Activated CD4-positive, alpha-beta T cell treated with anti-CD3 and anti-CD28 coated beads, Interleukin-2, amount 50 U/mL, for 4 hours (primary cell): ENCODE measurements at regions not wholly inside any gene's neighbourhood (a gene's known extent, or its start where the extent isn't known, plus 50 kb on each side); places are given as distances from the start of the nearest gene placed in this dataset.

ENCODE experiments used
- DNase-seq, 2 experiments: peaks; one replicate each; pipeline ENCODE4 v3.0.0-alpha.2; 2020

DNA sequence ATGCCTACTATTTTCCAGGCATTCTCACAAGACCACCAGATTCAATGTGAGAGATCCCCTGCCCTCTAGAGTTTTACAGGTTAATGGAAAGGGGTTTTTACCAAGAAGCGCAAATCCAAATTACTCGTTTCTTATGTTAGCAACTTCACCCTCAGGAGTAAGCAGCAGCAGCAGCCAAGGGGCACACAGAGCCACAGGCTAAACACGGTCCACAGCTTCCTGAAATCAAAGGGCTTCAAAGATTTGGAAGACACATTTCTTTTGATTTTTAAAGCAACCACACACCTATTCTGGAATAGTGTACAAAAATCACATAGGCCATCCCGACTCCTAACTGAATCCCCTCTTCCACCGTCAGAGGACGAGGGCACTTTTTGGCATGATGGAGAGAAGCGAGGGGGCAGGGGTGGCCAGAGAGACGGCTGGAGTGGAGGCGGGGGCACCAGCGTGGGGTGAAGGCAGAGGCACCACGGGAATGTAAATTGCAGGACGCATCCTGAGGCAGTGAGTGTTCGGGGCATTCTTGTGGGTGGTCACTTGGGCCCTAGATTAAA, 107.0 kb downstream of the ARF6 start:
- no peak for DNase-seq

GRCh38 chr14:50000380-50001150, 107.7 kb downstream of the ARF6 start:
- peak; percentile 77 to 81 for DNase-seq

DNA sequence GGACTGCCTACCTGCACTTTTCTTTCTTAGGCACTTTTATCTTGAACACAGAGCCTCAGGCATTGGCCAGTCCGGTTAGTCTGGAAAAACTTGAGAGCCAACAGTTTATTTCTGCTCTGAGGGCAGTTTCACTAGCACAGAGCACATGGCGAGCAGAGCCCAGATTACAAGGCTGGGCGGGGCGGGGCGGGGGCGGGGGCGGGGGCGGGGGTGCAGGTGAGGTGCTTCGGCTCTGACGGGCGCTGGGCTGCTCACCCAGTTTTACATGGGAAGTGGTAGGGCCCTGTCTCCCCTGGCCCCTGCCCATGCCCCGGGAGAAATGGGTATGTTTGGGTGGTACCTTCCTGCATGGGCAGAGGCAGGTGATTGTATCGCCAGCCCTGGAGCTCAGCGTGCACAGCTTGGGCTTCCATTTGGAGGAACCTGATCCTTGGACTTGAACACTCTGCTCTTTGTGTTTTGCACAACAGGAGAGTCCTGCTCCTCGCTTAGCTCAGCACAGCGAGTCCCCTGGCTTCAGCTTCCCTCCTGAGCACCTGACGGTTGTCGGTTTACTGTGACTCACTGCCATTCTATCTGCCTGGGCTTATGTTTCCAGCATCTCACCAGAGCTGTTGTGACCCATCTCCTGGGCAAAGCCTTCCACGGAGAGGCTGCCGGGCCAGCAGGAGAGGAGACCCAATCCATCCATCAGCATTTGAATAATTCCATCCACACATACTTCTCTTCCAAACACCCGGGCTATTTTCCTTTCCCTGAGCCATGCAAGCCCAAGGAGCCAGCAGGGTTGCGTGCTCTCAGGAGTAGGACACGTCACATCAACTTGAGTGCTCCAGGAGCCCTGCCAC, 108.5 kb downstream of the ARF6 start:
- peak; percentile 58 to 63 for DNase-seq

DNA sequence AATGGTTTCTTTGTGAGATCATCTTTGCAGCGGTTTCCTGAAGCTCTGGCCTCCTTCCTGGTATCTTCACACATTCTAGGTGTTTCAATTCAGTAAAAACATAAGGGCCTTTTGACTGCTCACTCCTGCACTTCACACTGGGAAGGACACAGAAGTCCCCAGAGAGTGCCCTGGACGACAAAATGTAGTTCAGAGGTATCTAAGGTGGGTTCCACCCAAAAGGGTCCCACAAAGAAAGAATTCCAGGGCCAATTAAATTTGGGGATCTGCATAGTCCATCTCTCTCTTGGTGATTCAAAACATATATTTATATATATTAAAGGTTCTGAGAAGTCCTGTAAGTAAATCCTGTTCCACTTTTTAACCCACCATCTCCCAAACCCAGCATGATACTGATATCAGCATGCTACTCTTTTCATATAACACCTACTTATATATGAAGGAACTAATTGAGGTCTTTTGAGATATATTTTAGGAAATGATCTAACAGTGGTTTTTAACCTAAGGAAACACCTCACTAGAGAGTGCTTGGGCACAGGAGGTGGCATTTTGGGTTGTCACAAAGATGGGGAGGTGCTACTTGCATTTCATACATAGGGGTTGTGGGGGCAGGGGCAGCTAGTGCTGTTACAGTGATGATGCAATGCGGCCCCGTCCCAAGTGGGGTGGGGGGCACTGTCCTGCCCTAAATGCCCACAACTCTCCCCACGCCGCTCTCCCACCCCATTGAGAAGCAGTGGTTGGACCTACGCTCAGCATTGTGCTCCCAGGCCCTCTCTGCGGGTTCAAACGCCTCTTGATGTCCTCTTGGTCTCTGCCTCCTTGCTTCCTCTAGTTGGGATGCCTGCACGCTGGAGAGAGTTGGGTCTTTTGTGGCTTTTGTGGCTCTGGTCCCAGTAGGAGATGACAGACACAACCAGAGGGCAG, 109.4 kb downstream of the ARF6 start:
- DNase-seq, result peak; percentile 45 to 49

DNA sequence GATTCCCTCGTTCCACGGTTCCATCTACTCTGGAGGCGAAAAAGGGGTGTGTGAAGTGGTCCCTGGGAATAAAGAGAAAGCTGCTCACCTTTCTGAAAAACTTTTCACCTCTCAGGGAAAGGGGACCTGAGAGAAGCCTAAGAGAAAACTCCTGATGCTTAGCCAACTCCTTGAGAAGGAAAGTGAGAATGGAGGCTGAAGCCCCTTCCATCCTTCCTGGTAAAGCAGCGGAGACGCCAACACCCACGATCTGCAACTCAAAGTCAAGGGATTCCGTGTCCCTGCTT, 110.0 kb downstream of the ARF6 start:
- no peak for DNase-seq

GRCh38 chr14:50003213-50004021, 110.5 kb downstream of the ARF6 start:
- DNase-seq, result peak; percentile 41 to 43

- DNase-seq, result no peak
Measured at GRCh38 chr14:50006141-50006540, 110.2 kb downstream of the VCPKMT start.

GRCh38 chr14:50007123-50007903, 109.1 kb downstream of the VCPKMT start:
- DNase-seq, result no peak

GRCh38 chr14:50008562-50008961, 107.8 kb downstream of the VCPKMT start:
- DNase-seq, result no peak

GRCh38 chr14:50008974-50009373, 107.4 kb downstream of the VCPKMT start:
- no peak for DNase-seq

- DNase-seq, result no peak
Measured at GRCh38 chr14:50010752-50011151, 105.6 kb downstream of the VCPKMT start.

- no peak for DNase-seq
Measured at GRCh38 chr14:50011242-50011641, 105.1 kb downstream of the VCPKMT start.

DNA sequence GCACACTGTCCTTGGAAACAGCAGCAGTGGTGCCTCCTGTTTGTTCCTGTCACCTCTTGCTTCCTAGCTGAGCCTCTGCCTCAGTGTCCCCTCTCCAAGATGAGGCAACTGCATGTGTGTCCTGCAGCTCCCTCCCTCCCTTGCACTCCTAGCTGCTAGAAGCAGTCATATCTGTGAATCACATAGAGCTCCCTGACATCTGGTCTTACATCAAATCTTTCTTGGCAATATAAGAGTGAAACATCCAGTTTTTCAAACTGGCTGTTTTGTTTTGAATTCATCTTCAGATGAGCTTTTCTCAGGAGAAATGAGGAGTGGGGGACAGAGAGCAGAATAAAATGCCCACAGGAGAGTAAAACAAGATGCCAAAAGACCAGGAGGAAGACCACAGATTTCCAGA, 103.7 kb downstream of the VCPKMT start:
- DNase-seq, result no peak

- no peak for DNase-seq
Measured at GRCh38 chr14:50013198-50013918, 103.0 kb downstream of the VCPKMT start.

GRCh38 chr14:50013934-50014333, 102.4 kb downstream of the VCPKMT start:
- no peak for DNase-seq

DNA sequence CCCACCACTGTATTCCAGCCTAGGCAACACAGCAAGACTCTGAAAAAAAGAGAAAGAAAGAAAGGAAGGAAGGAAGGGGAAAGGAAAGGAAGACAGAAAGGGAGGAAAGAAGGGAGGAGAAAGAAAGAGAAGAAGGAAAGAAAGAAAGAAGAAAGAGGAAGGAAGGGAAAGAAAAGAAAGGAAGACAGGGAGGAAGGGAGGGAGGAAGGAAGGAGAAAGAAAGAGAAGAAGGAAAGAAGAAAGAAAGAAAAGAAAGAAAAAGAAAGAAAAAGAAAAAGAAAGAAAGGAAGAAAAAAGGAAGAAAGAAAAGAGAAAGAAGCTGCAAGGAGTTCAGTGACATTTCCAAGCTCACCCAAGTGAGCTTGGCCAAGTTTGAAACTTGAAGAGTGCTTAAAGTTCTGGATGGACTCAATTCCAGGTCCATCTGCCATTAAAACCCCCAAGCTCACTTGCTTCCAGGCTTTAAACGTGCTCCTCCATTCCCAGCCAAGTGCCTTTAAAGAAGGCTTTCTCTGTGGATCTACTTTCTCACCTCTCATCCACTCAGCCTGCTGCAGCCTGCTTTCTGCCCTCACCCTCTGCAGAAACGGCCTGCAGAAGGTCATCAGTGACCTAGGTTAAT, 101.5 kb downstream of the VCPKMT start:
- no peak for DNase-seq

DNA sequence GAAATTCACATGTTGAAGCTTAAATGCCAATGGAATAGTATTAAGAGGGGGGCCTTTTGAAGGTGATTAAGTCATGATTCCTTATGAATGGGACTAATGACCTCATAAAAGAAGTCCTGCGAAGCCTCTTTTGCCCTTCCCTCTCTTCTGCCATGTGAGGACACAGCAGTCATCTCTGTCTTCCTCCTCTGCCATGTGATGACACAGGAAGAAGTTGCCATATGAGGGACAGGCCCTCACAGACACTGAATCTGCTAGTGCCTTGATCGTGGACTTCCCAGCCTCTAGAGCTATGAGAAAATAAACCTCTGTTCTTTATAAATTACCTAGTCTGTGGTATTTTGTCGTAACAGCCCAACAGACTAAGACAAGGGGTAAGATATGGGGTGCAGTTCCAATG, 100.7 kb downstream of the VCPKMT start:
- no peak for DNase-seq

GRCh38 chr14:50018201-50018932, 98.0 kb downstream of the VCPKMT start:
- DNase-seq, result no peak

- no peak for DNase-seq
Measured at GRCh38 chr14:50018933-50019210, 97.5 kb downstream of the VCPKMT start.

- no peak for DNase-seq
Measured at GRCh38 chr14:50020184-50020583, 96.2 kb downstream of the VCPKMT start.
